Inferior parietal cortex (tissue), 1 donor: ENCODE measurements at regions not wholly inside any gene's neighbourhood (a gene's known extent, or its start where the extent isn't known, plus 50 kb on each side); places are given as distances from the start of the nearest gene placed in this dataset.
"Not testable (repeated sequence)": the region's sequence is repeated elsewhere in the genome, so short reads cannot be mapped to it uniquely, and the experiment has no call there.

Source experiments
- DNase-seq: peaks from one replicate; pipeline ENCODE4 v3.0.0-alpha.2; 2016; ENCODE audit errors: extremely low spot score

DNA sequence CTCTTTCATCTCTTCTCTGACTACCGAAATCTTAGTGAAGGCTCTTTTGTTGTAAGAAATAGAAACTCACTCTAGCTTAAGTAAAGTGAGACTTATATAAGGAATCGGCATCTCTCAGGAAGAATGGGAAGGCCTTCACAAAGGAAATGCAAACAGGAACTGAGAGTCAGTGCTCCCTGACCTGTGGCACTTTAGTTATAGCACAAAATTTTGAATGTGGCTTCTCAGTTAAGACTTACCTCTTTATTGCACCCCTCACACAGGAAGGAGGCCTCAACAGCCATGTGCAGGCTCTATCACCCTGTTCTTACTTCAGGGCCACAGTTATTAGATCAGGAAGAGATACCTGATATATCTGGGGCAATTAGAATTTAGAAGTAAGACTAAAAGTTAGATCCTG, 224.7 kb upstream of the EGLN3 start:
- no peak for DNase-seq

- no peak for DNase-seq
Measured at GRCh38 chr14:34174973-34175372, 224.1 kb upstream of the EGLN3 start.

DNA sequence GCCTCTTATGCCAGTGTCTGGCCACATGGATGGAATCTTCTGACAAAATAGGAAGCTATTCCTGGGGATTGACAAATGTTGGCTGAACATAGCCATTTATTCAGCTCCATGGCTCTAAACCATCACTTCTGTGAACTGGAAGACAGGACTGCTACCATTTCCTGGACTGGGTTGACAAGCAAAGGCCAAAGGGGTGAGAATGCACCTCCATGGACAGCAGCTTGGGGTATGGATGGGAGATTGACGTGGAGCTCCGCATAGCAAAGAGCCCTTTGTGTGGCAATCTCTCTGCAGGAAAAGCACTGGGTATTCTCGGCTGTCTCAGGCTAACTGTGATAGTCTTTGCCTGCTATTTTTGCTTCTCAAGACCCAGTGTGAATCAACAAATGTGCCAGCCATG, 223.0 kb upstream of the EGLN3 start:
- DNase-seq = no peak

DNA sequence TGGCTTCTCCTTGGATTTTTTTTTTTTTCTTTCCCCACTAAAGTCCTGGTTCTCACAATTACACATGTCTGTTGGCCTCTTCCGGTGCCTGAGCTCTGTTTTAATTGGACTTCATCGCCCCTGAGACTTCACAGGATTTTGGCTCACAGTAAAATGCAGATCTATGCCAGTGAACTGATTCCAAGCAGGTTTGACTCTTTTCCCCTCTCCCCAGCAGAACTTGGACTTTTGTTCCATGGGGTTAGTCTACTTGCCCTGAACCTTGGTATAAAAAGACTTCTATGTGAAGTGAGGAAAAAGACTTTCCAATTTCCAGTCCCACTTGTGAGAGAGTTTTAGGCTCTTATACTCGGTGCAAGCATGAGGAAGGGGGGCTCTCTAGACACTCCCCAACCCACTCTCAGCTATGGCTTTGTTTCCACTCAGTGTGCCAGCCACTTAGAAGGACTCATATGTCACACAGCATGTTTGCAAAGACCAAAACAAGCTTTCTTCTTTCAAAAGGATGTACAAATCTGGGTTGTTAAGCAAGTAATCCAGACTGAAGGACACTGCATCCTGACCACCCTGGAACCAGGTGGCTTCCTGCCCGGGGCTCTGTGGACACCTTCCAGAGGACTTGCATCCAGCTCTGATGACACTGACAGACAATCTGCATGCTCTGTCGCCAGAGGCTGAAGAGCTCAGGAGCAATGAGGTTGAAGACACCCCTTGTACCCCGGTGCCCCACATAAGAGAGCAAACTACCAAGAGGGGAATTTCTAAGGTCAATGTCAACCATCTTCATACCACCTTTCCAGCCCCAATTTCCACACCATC, 221.9 kb upstream of the EGLN3 start:
- no peak for DNase-seq

- no peak for DNase-seq
Measured at GRCh38 chr14:34172173-34172451, 221.2 kb upstream of the EGLN3 start.

DNA sequence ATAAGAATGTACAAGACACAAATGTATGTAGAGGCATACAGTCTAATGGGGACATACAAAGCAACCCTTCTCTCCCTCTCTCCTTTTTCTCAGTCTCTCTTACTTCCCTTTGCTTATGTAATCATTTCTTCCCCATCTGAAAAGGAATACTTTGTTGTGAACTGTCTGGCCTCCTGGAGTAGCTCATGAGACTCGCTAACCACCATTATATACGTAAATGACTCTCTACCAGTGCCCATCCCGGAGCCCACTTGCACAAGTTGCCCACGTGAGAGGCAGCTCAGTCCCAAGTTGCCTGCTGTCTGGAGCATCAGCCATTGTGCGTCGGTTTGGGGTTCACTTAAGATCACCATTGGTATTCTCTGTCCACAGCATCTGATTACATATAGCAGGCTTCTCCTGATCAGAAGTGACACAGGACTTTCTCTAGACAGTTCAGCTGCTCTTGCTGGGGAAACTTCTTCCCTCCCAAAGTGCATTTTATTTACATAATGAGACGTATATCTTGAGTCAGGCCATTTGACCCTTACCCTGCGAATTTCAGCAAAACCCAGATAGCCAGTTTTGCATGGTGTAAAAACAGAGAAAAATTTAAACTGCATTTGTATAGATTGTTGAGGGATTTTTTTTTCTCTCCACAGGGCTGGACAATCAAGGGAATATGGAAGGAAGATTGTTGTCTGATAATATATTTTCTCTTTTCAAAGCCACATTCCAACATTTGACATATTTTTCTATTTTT, 220.7 kb upstream of the EGLN3 start:
- DNase-seq = no peak

- no peak for DNase-seq
Measured at GRCh38 chr14:34170882-34171281, 220.0 kb upstream of the EGLN3 start.

- no peak for DNase-seq
Measured at GRCh38 chr14:34169561-34169960, 218.7 kb upstream of the EGLN3 start.

GRCh38 chr14:34168656-34169055, 217.8 kb upstream of the EGLN3 start:
- DNase-seq = no peak

GRCh38 chr14:34165847-34166350, 215.0 kb upstream of the EGLN3 start:
- DNase-seq = no peak

GRCh38 chr14:34164162-34164864, 213.4 kb upstream of the EGLN3 start:
- DNase-seq = no peak

DNA sequence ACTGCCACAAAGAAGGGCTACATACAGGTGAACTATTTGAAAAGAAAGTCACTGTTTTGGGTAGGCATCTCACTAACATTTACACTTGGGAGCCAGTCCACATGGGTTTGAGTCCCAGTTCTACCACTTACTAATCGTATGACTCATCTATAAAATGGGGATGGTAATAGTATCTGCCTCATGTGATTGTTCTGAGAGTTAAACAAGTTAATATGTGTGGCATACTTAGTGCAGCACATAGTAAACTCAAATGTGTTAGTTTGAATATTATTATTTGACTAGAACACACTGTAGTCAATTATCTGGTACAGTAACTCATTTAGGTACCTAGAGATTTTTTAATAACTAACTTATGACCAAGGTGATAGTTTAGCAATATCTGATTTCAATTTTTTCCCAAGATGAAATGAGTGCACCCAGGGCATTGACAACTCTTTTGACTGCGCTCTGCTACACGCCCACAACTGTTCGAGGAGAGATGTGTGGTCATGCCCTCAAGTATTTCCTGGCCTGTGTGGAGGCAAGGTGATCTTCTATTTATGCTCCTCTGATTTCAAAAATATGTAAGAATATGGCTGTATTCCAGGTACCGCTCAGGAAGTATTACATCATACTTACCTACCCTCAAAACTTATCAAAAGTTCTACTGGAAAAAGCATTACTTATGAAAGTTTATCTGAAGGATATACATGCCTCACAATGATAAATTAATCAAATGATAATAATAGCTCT, 210.6 kb upstream of the EGLN3 start:
- no peak for DNase-seq

DNA sequence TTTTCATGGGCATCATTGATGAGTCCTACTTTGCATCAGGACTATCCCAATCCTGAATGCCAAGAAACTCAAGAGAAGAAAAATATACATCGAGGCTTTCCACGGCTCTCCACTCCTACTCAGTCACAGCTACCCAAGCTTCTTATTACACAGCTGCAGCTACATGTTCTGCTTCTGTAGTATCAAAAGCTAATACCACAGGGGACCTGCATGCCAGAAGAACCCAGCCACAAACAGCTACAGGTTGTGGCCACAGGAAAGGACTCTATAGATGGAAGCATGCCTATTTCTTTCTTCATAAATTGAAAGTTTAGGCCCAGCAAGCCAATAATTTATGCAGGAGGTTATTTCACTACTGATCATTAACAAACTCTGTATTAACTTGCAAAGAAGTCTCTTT, 209.7 kb upstream of the EGLN3 start:
- no peak for DNase-seq

DNA sequence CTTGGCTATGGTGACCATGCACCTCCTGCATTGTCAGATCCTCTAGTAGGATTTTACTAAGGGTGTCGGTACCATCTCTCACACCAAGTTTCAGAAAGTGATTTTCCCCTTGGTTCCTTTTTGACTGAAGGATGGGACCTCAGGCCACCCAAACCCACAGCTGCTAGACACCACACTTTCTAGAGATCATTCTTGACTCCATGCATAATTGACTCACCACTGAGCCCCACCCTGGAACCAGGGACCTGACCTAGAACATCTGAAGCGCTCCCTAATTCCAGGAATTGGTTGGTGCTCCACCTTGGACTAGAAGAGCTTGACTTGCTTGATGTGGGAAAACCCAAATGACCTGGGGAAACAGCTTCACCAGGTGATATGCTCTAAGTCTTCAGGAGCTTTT, 206.8 kb upstream of the EGLN3 start:
- no peak for DNase-seq

DNA sequence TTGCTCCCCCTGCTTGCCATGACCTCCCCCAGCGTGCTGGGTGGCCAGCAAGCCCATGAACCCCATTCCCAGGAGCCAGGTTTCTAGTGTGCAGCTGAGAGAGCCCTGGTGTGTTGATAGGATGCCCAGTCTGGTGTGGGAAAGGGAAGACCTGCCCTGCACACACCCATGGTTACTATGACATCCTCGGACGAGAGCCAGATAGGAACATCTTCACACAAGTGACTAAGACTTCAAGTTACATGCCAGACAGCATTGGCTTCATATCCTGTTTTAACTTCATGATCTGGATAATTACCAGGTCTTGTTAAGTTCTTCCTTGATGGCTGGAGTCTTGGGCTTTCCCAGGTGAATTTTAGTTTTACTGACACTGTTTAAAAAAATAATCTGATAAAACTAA, 196.6 kb upstream of the EGLN3 start:
- no peak for DNase-seq

DNA sequence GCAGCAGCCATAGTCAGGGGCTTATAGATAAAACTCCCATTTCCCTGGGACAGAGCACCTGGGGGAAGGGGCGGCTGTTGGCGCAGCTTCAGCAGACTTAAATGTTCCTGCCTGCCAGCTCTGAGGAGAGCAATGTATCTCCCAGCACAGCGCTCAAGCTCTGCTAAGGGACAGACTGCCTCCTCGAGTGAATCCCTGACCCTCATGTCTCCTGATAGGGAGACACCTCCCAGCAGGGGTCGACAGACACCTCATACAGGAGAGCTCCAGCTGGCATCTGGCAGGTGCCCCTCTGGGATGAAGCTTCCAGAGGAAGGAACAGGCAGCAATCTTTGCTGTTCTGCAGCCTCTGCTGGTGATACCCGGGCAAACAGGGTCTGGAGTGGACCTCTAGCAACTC, 189.3 kb upstream of the EGLN3 start:
- DNase-seq = not testable (repeated sequence)

- not testable (repeated sequence) for DNase-seq
Measured at GRCh38 chr14:34139160-34140121, 188.6 kb upstream of the EGLN3 start.

DNA sequence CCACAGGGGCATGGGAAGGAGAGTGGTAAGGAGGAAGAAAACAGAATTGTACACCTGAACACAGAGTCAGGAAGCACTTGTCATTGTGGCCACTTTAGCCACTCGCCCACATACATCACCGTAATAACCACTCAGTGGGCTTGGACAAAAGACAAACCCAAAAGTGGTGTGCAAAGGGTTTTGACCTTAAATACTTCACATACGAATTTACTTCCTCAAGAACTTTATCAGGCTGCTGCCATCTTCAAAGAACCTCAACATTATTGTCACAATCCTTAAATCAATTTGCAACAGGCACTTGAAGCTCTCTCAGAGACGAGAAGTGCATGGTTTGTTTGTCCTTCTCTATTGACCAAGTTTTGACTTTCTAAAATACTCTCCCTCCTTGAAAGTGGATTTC, 187.3 kb upstream of the EGLN3 start:
- DNase-seq = no peak

DNA sequence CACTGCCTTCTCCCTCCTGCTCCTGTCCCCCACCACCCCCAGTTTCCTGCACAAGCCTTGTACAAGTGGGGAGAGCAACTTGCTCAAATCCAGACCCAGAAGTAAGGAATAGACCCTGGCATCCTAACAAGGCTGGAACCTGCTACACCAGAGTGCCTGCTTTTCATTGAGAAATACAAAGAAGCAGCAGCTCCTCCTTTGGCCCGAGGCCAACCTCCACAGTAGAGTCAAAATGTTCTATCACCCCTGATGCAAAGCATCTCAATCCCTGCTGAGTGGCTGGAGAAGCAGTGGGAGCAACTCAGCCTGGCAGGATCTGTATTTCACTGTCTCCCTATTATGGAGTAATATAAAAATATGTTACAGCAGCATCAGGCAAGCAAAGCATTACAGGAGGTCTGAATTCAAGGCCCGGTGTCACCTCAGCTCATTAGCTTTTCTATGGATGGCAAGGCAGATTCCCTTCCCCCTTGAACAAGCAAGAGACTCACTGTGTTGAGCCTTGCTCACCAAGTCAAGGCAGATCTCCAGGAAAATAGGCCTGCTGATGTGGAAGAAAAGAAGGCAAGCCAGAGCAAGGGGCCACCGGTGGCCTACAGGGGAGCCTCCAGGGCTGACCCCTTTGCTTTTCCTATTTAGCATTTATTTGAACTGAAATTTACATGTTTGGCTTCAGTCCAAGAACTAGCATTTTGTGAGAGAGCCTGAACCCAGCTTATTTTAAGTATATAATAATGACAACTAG, 186.3 kb upstream of the EGLN3 start:
- DNase-seq = no peak

GRCh38 chr14:34135492-34135891, 184.6 kb upstream of the EGLN3 start:
- DNase-seq = no peak
